ENCODE measurements at regions not wholly inside any gene's neighbourhood (a gene's known extent, or its start where the extent isn't known, plus 50 kb on each side); places are given as distances from the start of the nearest gene placed in this dataset.

DNA sequence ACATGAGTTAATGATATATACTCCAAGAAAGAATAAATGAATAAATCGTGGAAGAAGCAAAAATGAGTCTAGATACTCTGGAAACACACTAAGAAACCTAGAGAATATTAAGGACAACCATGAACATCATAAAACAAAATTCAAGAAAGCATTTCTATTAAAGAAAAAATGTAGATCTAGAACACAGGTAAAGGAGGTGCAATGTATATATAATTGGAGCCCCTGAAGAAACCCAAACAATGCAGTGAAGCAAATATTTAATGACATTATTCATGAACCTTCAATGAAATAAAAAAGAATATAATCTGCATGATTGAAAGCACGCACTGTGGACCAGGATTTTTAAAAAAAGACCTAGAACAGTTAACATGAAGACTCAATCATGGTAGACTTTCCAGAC lies 150.1 kb downstream of the ATPSCKMT start:
- no peaks in the 10 kb centered on the region for H3K4me1 ChIP-seq
- peaks cover 0 to 48% (median 26%) of the 10 kb centered on the region in 8 donors for H3K9me3 ChIP-seq
- no peak overlapping the region for H3K4me3 ChIP-seq
- no peak for DNase-seq
- no peak for TF ChIP-seq POLR2AphosphoS5 (IDR thresholded peaks at IDR 0.05)
- TF ChIP-seq, protein P1, sequence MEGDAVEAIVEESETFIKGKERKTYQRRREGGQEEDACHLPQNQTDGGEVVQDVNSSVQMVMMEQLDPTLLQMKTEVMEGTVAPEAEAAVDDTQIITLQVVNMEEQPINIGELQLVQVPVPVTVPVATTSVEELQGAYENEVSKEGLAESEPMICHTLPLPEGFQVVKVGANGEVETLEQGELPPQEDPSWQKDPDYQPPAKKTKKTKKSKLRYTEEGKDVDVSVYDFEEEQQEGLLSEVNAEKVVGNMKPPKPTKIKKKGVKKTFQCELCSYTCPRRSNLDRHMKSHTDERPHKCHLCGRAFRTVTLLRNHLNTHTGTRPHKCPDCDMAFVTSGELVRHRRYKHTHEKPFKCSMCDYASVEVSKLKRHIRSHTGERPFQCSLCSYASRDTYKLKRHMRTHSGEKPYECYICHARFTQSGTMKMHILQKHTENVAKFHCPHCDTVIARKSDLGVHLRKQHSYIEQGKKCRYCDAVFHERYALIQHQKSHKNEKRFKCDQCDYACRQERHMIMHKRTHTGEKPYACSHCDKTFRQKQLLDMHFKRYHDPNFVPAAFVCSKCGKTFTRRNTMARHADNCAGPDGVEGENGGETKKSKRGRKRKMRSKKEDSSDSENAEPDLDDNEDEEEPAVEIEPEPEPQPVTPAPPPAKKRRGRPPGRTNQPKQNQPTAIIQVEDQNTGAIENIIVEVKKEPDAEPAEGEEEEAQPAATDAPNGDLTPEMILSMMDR (IDR thresholded peaks at IDR 0.05 in 8 of 11, conservative IDR thresholded peaks at IDR 0.05 in 3 of 11), result no peak
- TF ChIP-seq POLR2A (IDR thresholded peaks at IDR 0.05), result no peak
- 66 to 84% (median 76%) methylated on average over 2 of the region's 2 CpGs for WGBS, 5 donors
- no peaks in the 10 kb centered on the region for H3K27me3 ChIP-seq (replicated peaks in 1 of 7)
- intact Hi-C loops (cut with DNase I; ENCODE audit: low total_unique reads), result no loop called here
- H3K36me3 ChIP-seq, result no peaks in the 10 kb centered on the region
- H3K27ac ChIP-seq, result no peak overlapping the region

- Histone ChIP-seq H3K27ac (no peak overlapping the region), H3K4me1 (no peaks in the 10 kb centered on the region), H3K36me3 (no peaks in the 10 kb centered on the region), H3K9me3 (peaks cover 0 to 39% (median 28%) of the 10 kb centered on the region in 8 donors), H3K27me3 (replicated peaks in 1 of 7) (no peaks in the 10 kb centered on the region), H3K4me3 (no peak overlapping the region)
- TF ChIP-seq POLR2AphosphoS5 (IDR thresholded peaks at IDR 0.05), result no peak
- TF ChIP-seq, protein P1 (IDR thresholded peaks at IDR 0.05 in 8 of 11, conservative IDR thresholded peaks at IDR 0.05 in 3 of 11), result no peak
- TF ChIP-seq POLR2A (IDR thresholded peaks at IDR 0.05), result no peak
- intact Hi-C loops (cut with DNase I; ENCODE audit: low total_unique reads), result no loop called here
- 53 to 69% (median 61%) methylated on average over 4 of the region's 4 CpGs for WGBS, 5 donors
- DNase-seq, result no peak
These were observed 158.0 kb downstream of the ATPSCKMT start for GRCh38 chr5:10091701-10092100.

DNA sequence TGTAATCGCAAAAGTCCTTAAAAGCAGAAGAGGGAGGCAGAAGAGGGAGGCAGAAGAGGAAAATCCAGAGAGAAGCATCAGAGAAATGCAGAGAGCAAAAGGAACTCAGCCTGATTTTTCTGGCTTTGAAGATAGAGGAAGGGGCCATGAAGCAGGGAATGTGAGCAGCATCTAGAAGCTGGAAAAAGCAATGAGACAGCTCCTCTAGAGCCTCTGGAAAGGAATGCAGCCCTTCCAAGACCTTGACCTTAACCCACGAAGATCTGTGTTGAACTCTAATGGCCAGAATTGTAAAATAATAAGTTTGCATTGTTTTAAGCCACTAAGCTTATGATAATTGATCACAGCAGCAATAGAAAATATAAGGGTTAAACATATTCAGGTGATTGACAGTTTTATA lies 159.6 kb downstream of the ATPSCKMT start:
- Histone ChIP-seq H3K4me1 (no peaks in the 10 kb centered on the region), H3K4me3 (no peak overlapping the region), H3K27me3 (replicated peaks in 1 of 7) (no peaks in the 10 kb centered on the region), H3K36me3 (no peaks in the 10 kb centered on the region), H3K27ac (no peak overlapping the region), H3K9me3 (peaks cover 0 to 32% (median 16%) of the 10 kb centered on the region in 8 donors)
- intact Hi-C loops (cut with DNase I; ENCODE audit: low total_unique reads), result no loop called here
- TF ChIP-seq, protein P1 (IDR thresholded peaks at IDR 0.05 in 8 of 11, conservative IDR thresholded peaks at IDR 0.05 in 3 of 11), result no peak
- no peak for TF ChIP-seq POLR2AphosphoS5 (IDR thresholded peaks at IDR 0.05)
- TF ChIP-seq POLR2A (IDR thresholded peaks at IDR 0.05), result no peak
- DNase-seq, result no peak
- WGBS, 5 donors, result 53 to 80% (median 70%) methylated on average over 2 of the region's 2 CpGs

GRCh38 chr5:10085185-10085584 lies 164.5 kb downstream of the ATPSCKMT start:
- H3K27ac ChIP-seq, result no peak overlapping the region
- no peak overlapping the region for H3K4me3 ChIP-seq
- no peaks in the 10 kb centered on the region for H3K4me1 ChIP-seq
- TF ChIP-seq, protein P1 (IDR thresholded peaks at IDR 0.05 in 8 of 11, conservative IDR thresholded peaks at IDR 0.05 in 3 of 11), result no peak
- no peak for TF ChIP-seq POLR2A (IDR thresholded peaks at IDR 0.05)
- TF ChIP-seq POLR2AphosphoS5 (IDR thresholded peaks at IDR 0.05), result no peak
- H3K9me3 ChIP-seq, result peaks cover 0 to 23% (median 10%) of the 10 kb centered on the region in 8 donors
- no peaks in the 10 kb centered on the region for H3K36me3 ChIP-seq
- intact Hi-C loops (cut with DNase I; ENCODE audit: low total_unique reads), result no loop called here
- H3K27me3 ChIP-seq (replicated peaks in 1 of 7), result no peaks in the 10 kb centered on the region
- 76 to 83% (median 77%) methylated on average over 5 of the region's 5 CpGs for WGBS, 5 donors
- no peak for DNase-seq
